Panc1 (cell line): ENCODE measurements at regions not wholly inside any gene's neighbourhood (a gene's known extent, or its start where the extent isn't known, plus 50 kb on each side); places are given as distances from the start of the nearest gene placed in this dataset.

Source experiments
- ATAC-seq: fragments of 200-7000 bp; cut with Tn5 transposase; 2 replicates; pipeline ENCODE4 v1.9.1; 2020; ENCODE audit warnings: mild to moderate bottlenecking, moderate library complexity
- BruUV-seq: library from RNA; stranded (reverse); fragments of 400-500 nt; replicated peaks from 2 replicates; lab custom pipeline; 2021; lab: Mats Ljungman, UMichigan
- CTCF ChIA-PET: fragments of 300-600 bp; sonication (Branson Sonifier 250); formaldehyde crosslinking; loops from one replicate; lab custom pipeline; 2022; ENCODE audit warnings: antibody characterized with exemption; lab: Charles Lee
- POLR2A ChIA-PET: fragments of 300-600 bp; sonication (Branson Sonifier 250); formaldehyde crosslinking; loops from one replicate; lab custom pipeline; 2022; ENCODE audit warnings: antibody characterized with exemption; lab: Charles Lee
- DNase-seq: peaks from one replicate; pipeline ENCODE4 v3.0.0-alpha.2; 2010; ENCODE audit warnings: low read depth, low spot score
- H3K27ac ChIP-seq: 2 replicates; pipeline ENCODE4 v1.5.1; 2011; ENCODE audit warnings: mild to moderate bottlenecking, low read length, inconsistent platforms
- H3K27me3 ChIP-seq: fragments of 200-500 bp; sonication (Bioruptor generic); 2 replicates; pipeline ENCODE4 v1.6.0; 2014; ENCODE audit warnings: low read length, inconsistent platforms; ENCODE audit not compliant: control insufficient read depth, insufficient read depth
- H3K36me3 ChIP-seq: fragments of 200-500 bp; sonication (Bioruptor generic); 2 replicates; pipeline ENCODE4 v1.5.1; 2014; ENCODE audit warnings: inconsistent platforms, mild to moderate bottlenecking, low read length, moderate library complexity; ENCODE audit not compliant: control insufficient read depth, insufficient read depth
- H3K4me1 ChIP-seq: 2 replicates; pipeline ENCODE4 v1.5.1; 2011; ENCODE audit warnings: inconsistent platforms, mild to moderate bottlenecking, low read length, moderate library complexity; ENCODE audit not compliant: control insufficient read depth, insufficient read depth
- H3K4me3 ChIP-seq, 2 experiments: 2 replicates each; pipeline ENCODE4 v1.5.1; 2011 to 2012; ENCODE audit warnings: low read depth in 2 of 2, low read length in 2 of 2, mild to moderate bottlenecking in 2 of 2, inconsistent platforms in 1 of 2, moderate library complexity in 1 of 2
- H3K9me3 ChIP-seq: fragments of 200-500 bp; sonication (Bioruptor generic); 2 replicates; pipeline ENCODE4 v1.5.1; 2014; ENCODE audit warnings: low read depth, mild to moderate bottlenecking, inconsistent platforms, low read length, moderate library complexity; ENCODE audit not compliant: control insufficient read depth, insufficient read depth
- CTCF ChIP-seq: fragments of 450-650 bp; IDR thresholded peaks from 2 replicates; pipeline ENCODE4 v1.5.1; 2017; ENCODE audit warnings: mild to moderate bottlenecking
- POLR2AphosphoS5 ChIP-seq: IDR thresholded peaks from 2 replicates; pipeline ENCODE4 v1.6.1; 2012; ENCODE audit warnings: mild to moderate bottlenecking, low read depth, low read length, moderate library complexity
- REST ChIP-seq, 2 experiments: IDR thresholded peaks; 2 replicates each; pipeline ENCODE4 v1.6.1; 2011 to 2012; ENCODE audit warnings: low read depth in 2 of 2, control low read depth in 1 of 2, low read length in 1 of 2, mild to moderate bottlenecking in 1 of 2, moderate library complexity in 1 of 2; ENCODE audit not compliant: insufficient read depth in 1 of 2
- SIN3A ChIP-seq: IDR thresholded peaks from 2 replicates; pipeline ENCODE4 v1.6.1; 2012; ENCODE audit warnings: low read depth, mild to moderate bottlenecking, low read length, moderate library complexity, borderline replicate concordance; ENCODE audit not compliant: insufficient read depth
- TCF7L2 ChIP-seq: IDR thresholded peaks from 2 replicates; pipeline ENCODE4 v1.6.1; 2011; ENCODE audit warnings: mild to moderate bottlenecking, low read depth, low read length, inconsistent platforms
- in situ Hi-C: cut with HindIII; loops from 2 replicates; pipeline ENCODE4 v1.10.0; 2016; ENCODE audit warnings: low sequenced_read_pairs, low pct_unique_long_range_greater_than_20kb
- intact Hi-C: fragments of 100-400 bp; cut with micrococcal nuclease; formaldehyde crosslinking; loops from one replicate; pipeline ENCODE4 v1.10.0; 2022; ENCODE audit not compliant: unreplicated experiment

GRCh38 chr4:132669786-132670185 is 479.3 kb upstream of the PCDH10 start:
- H3K9me3 ChIP-seq, result no peaks in the 10 kb centered on the region
- H3K36me3 ChIP-seq, result no peaks in the 10 kb centered on the region
- intact Hi-C loops (no loop called here), in situ Hi-C loops (no loop called here)
- DNase-seq, result no peak
- POLR2A ChIA-PET, result no interaction called here
- BruUV-seq, result no TSS peak
- no peaks in the 10 kb centered on the region for H3K27me3 ChIP-seq
- ATAC-seq, result no peak
- no peaks in the 10 kb centered on the region for H3K4me1 ChIP-seq
- no peak overlapping the region for H3K4me3 ChIP-seq
- CTCF ChIA-PET, result no interaction called here
- TF ChIP-seq REST (IDR thresholded peaks at IDR 0.05; ENCODE audit: insufficient read depth in 1 of 2, low read depth in 2 of 2, low read length in 1 of 2), result no peak
- TF ChIP-seq TCF7L2, result no peak
- no peak for TF ChIP-seq SIN3A
- no peak for TF ChIP-seq POLR2AphosphoS5
- no peak for TF ChIP-seq CTCF
- no peak overlapping the region for H3K27ac ChIP-seq

- Histone ChIP-seq H3K9me3 (no peaks in the 10 kb centered on the region), H3K4me3 (no peak overlapping the region), H3K36me3 (no peaks in the 10 kb centered on the region), H3K27ac (no peak overlapping the region), H3K27me3 (no peaks in the 10 kb centered on the region), H3K4me1 (no peaks in the 10 kb centered on the region)
- intact Hi-C loops, result no loop called here
- ChIA-PET CTCF (no interaction called here), POLR2A (no interaction called here)
- TF ChIP-seq CTCF, result no peak
- TF ChIP-seq SIN3A, result no peak
- no peak for TF ChIP-seq POLR2AphosphoS5
- no peak for TF ChIP-seq TCF7L2
- TF ChIP-seq REST (IDR thresholded peaks at IDR 0.05; ENCODE audit: insufficient read depth in 1 of 2, low read depth in 2 of 2, low read length in 1 of 2), result no peak
- in situ Hi-C loops, result no loop called here
- ATAC-seq (no peak), DNase-seq (no peak)
- BruUV-seq, result no TSS peak
Measured at GRCh38 chr4:132670557-132670956, 478.5 kb upstream of the PCDH10 start.
